HEK293 (cell line): ENCODE measurements at regions not wholly inside any gene's neighbourhood (a gene's known extent, or its start where the extent isn't known, plus 50 kb on each side); places are given as distances from the start of the nearest gene placed in this dataset.

Experiments used
- CTCF ChIA-PET: fragments of 350-600 bp; formaldehyde crosslinking; extraction: SDS; loops from one replicate; lab custom pipeline; 2021; ENCODE audit warnings: antibody characterized with exemption; lab: Yijun Ruan, JAX
- POLR2A ChIA-PET: fragments of 300-600 bp; formaldehyde crosslinking; extraction: SDS; loops from one replicate; lab custom pipeline; 2020; ENCODE audit warnings: antibody characterized with exemption, inconsistent platforms; lab: Yijun Ruan, JAX
- H3K27ac ChIP-seq: fragments of 200-500 bp; sonication (Bioruptor generic); 2 replicates; pipeline ENCODE4 v1.5.1; 2014; ENCODE audit warnings: low read depth, low read length, control low read depth, inconsistent platforms; ENCODE audit errors: extremely low read depth
- H3K36me3 ChIP-seq, 2 experiments: fragments of 200-500 bp in 1 of 2; sonication (Bioruptor generic) in 1 of 2; 1 replicate in 1 of 2; 2 replicates in 1 of 2; pipeline ENCODE4 v1.5.1; 2014 to 2017; ENCODE audit warnings: inconsistent platforms in 2 of 2, low read length in 2 of 2; ENCODE audit not compliant: control insufficient read depth in 2 of 2, insufficient read depth in 1 of 2
- H3K4me1 ChIP-seq: fragments of 200-500 bp; sonication (Bioruptor generic); 2 replicates; pipeline ENCODE4 v1.5.1; 2014; ENCODE audit warnings: mild to moderate bottlenecking, low read length, inconsistent platforms; ENCODE audit not compliant: control insufficient read depth, insufficient read depth
- H3K4me3 ChIP-seq: 2 replicates; pipeline ENCODE4 v1.5.1; 2011; ENCODE audit warnings: low read depth, mild to moderate bottlenecking, control low read depth, low read length, moderate library complexity
- H3K9me3 ChIP-seq: fragments of 200-500 bp; sonication (Bioruptor generic); 2 replicates; pipeline ENCODE4 v1.5.1; 2014; ENCODE audit warnings: low read depth, low read length, inconsistent platforms; ENCODE audit not compliant: control insufficient read depth, insufficient read depth
- EGR2 ChIP-seq: fragments of 450-650 bp; formaldehyde crosslinking; IDR thresholded peaks from 2 replicates; pipeline ENCODE4 v1.5.1; 2016; ENCODE audit warnings: low read depth, missing biosample characterization, missing genetic modification characterization
- FEZF1 ChIP-seq: fragments of 450-650 bp; formaldehyde crosslinking; IDR thresholded peaks from 2 replicates; pipeline ENCODE4 v1.5.1; 2016; ENCODE audit warnings: missing biosample characterization, missing genetic modification characterization
- GLI2 ChIP-seq: fragments of 450-650 bp; formaldehyde crosslinking; IDR thresholded peaks from 2 replicates; pipeline ENCODE4; 2017; ENCODE audit warnings: missing biosample characterization, missing genetic modification characterization, low read depth, borderline replicate concordance
- KLF16 ChIP-seq: fragments of 450-650 bp; formaldehyde crosslinking; IDR thresholded peaks from 2 replicates; pipeline ENCODE4 v1.5.1; 2017; ENCODE audit warnings: missing biosample characterization, missing genetic modification characterization
- MZF1 ChIP-seq: fragments of 450-650 bp; formaldehyde crosslinking; IDR thresholded peaks from 2 replicates; pipeline ENCODE4 v1.5.1; 2017; ENCODE audit warnings: missing biosample characterization, missing genetic modification characterization, borderline replicate concordance
- OSR2 ChIP-seq: fragments of 450-650 bp; formaldehyde crosslinking; IDR thresholded peaks from 2 replicates; pipeline ENCODE4 v1.5.1; 2016; ENCODE audit warnings: missing biosample characterization, missing genetic modification characterization
- YY2 ChIP-seq: fragments of 450-650 bp; formaldehyde crosslinking; IDR thresholded peaks from 2 replicates; pipeline ENCODE4 v1.5.1; 2016; ENCODE audit warnings: missing biosample characterization, missing genetic modification characterization
- ZBTB7A ChIP-seq: fragments of 450-650 bp; formaldehyde crosslinking; IDR thresholded peaks from 2 replicates; pipeline ENCODE4 v1.5.1; 2016; ENCODE audit warnings: low read depth, missing biosample characterization, missing genetic modification characterization
- ZFP41 ChIP-seq: fragments of 450-650 bp; formaldehyde crosslinking; IDR thresholded peaks from 2 replicates; pipeline ENCODE4 v1.5.1; 2016; ENCODE audit warnings: missing biosample characterization, missing genetic modification characterization, borderline replicate concordance
- ZNF114 ChIP-seq: fragments of 450-650 bp; formaldehyde crosslinking; IDR thresholded peaks from 2 replicates; pipeline ENCODE4 v1.5.0; 2017; ENCODE audit warnings: missing biosample characterization, missing genetic modification characterization
- ZNF121 ChIP-seq: fragments of 450-650 bp; formaldehyde crosslinking; IDR thresholded peaks from 2 replicates; pipeline ENCODE4 v1.5.1; 2016; ENCODE audit warnings: missing biosample characterization, missing genetic modification characterization
- ZNF140 ChIP-seq: fragments of 450-650 bp; formaldehyde crosslinking; IDR thresholded peaks from 2 replicates; pipeline ENCODE4 v1.5.1; 2016; ENCODE audit warnings: missing biosample characterization, missing genetic modification characterization
- ZNF423 ChIP-seq: fragments of 450-650 bp; formaldehyde crosslinking; IDR thresholded peaks from 2 replicates; pipeline ENCODE4 v1.5.1; 2016; ENCODE audit warnings: missing biosample characterization, missing genetic modification characterization
- ZNF48 ChIP-seq: fragments of 450-650 bp; formaldehyde crosslinking; IDR thresholded peaks from 2 replicates; pipeline ENCODE4 v1.5.1; 2016; ENCODE audit warnings: missing biosample characterization, missing genetic modification characterization
- ZNF549 ChIP-seq: fragments of 450-650 bp; IDR thresholded peaks from 2 replicates; pipeline ENCODE4 v1.5.1; 2018; ENCODE audit warnings: missing biosample characterization, missing genetic modification characterization, mild to moderate bottlenecking, inconsistent platforms, moderate library complexity
- ZNF571 ChIP-seq: fragments of 450-650 bp; formaldehyde crosslinking; IDR thresholded peaks from 2 replicates; pipeline ENCODE4 v1.5.0; 2017; ENCODE audit warnings: missing biosample characterization, missing genetic modification characterization
- ZNF621 ChIP-seq: fragments of 450-650 bp; formaldehyde crosslinking; IDR thresholded peaks from 2 replicates; pipeline ENCODE4 v1.5.1; 2017; ENCODE audit warnings: missing biosample characterization, missing genetic modification characterization
- ZNF791 ChIP-seq: fragments of 450-650 bp; formaldehyde crosslinking; IDR thresholded peaks from 2 replicates; pipeline ENCODE4 v1.5.1; 2016; ENCODE audit warnings: missing biosample characterization, missing genetic modification characterization
- TF ChIP-seq, protein P1 (sequence below): fragments of 450-650 bp; formaldehyde crosslinking; IDR thresholded peaks from 2 replicates; pipeline ENCODE4 v1.5.1; 2017; ENCODE audit warnings: missing biosample characterization, missing genetic modification characterization
- TF ChIP-seq, protein P2 (sequence below): fragments of 450-650 bp; formaldehyde crosslinking; IDR thresholded peaks from 2 replicates; pipeline ENCODE4 v1.5.1; 2016; ENCODE audit warnings: missing biosample characterization, missing genetic modification characterization
- TF ChIP-seq, protein P3 (sequence below): fragments of 450-650 bp; formaldehyde crosslinking; IDR thresholded peaks from 2 replicates; pipeline ENCODE4 v1.5.1; 2016; ENCODE audit warnings: missing biosample characterization, missing genetic modification characterization
- TF ChIP-seq, protein P4 (sequence below): IDR thresholded peaks from 2 replicates; pipeline ENCODE4 v1.6.1; 2011; ENCODE audit warnings: mild to moderate bottlenecking, low read depth, low read length, borderline replicate concordance

DNA sequence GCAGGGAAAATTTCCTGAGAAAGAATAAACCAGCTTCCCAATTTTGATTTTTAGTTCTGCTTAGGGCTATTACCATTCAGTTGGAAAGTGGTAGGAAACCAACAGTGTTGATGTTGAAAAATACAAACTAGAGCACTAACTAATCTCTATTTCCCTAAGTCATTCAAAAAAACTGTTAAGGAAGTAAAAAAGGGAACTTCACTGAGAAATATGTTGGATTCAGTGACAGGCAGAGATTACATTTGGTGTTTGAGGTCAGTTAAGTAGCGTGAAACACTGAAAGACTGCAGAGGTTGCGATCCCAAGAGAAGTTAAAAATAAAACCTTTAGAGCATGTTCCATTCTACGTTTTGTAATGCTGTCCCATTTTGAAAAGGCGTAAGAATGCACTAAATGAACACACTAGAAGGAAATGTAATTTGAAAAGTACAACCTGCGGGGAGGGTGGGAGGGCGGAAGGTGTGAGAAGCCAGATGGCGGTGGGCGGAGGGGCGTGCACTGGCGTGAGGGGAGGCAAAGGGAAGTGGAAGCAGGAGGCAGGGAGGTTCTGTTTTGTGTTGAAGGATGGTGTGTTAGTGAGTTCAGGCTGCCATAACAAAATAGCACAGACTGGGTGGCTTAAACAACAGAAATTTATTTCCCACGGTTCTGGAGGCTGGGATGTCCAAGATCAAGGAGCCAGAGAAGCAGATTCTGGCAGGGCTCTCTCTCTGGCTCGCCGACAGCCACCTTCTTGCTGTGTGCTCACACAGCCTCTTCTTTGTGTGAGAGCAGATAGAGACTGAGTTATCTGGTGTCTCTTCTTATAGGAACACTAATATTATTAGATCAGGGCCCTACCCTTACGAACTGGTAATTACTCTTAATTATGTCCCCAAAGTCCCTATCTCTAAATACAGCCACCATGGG lies 94.3 kb upstream of the KCTD1 start:
- ChIA-PET CTCF (no interaction called here), POLR2A (no interaction called here)
- TF ChIP-seq ZNF423 = no peak
- peak; percentile 34; the same call in 1 of the 2 replicates for TF ChIP-seq EGR2 (tag by site-specific recombination)
- no peaks in the 10 kb centered on the region for H3K4me1 ChIP-seq
- H3K36me3 ChIP-seq = no peaks in the 10 kb centered on the region
- no peaks in the 10 kb centered on the region for H3K9me3 ChIP-seq
- no peak overlapping the region for H3K27ac ChIP-seq
- no peak overlapping the region for H3K4me3 ChIP-seq

DNA sequence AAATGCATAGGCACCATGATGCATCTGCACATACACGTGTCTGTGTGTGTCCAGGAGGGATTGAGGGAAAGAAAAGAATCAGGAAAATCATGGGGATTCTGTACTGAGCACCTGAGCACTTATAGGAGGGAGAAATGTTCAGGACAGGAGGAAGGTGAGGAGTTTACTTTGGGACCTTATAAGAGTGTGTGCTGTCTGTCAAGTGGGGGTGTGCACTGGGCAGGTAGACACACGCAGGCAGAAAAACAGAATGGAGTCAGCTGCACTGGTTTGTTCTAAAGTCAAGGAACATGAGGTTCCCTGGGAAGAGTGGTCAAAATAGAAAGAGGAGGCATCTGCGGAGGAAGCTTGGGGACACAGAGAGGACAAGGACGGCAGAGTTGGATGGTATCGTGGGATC lies 92.2 kb upstream of the KCTD1 start:
- H3K27ac ChIP-seq = no peak overlapping the region
- no peaks in the 10 kb centered on the region for H3K9me3 ChIP-seq
- CTCF ChIA-PET = no interaction called here
- POLR2A ChIA-PET = no interaction called here
- no peaks in the 10 kb centered on the region for H3K4me1 ChIP-seq
- H3K36me3 ChIP-seq = no peaks in the 10 kb centered on the region
- H3K4me3 ChIP-seq = no peak overlapping the region
- TF ChIP-seq, protein P1, sequence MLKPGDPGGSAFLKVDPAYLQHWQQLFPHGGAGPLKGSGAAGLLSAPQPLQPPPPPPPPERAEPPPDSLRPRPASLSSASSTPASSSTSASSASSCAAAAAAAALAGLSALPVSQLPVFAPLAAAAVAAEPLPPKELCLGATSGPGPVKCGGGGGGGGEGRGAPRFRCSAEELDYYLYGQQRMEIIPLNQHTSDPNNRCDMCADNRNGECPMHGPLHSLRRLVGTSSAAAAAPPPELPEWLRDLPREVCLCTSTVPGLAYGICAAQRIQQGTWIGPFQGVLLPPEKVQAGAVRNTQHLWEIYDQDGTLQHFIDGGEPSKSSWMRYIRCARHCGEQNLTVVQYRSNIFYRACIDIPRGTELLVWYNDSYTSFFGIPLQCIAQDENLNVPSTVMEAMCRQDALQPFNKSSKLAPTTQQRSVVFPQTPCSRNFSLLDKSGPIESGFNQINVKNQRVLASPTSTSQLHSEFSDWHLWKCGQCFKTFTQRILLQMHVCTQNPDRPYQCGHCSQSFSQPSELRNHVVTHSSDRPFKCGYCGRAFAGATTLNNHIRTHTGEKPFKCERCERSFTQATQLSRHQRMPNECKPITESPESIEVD (tag by site-specific recombination) = no peak
- TF ChIP-seq, protein P2, sequence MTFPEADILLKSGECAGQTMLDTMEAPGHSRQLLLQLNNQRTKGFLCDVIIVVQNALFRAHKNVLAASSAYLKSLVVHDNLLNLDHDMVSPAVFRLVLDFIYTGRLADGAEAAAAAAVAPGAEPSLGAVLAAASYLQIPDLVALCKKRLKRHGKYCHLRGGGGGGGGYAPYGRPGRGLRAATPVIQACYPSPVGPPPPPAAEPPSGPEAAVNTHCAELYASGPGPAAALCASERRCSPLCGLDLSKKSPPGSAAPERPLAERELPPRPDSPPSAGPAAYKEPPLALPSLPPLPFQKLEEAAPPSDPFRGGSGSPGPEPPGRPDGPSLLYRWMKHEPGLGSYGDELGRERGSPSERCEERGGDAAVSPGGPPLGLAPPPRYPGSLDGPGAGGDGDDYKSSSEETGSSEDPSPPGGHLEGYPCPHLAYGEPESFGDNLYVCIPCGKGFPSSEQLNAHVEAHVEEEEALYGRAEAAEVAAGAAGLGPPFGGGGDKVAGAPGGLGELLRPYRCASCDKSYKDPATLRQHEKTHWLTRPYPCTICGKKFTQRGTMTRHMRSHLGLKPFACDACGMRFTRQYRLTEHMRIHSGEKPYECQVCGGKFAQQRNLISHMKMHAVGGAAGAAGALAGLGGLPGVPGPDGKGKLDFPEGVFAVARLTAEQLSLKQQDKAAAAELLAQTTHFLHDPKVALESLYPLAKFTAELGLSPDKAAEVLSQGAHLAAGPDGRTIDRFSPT (tag by site-specific recombination) = no peak
- TF ChIP-seq FEZF1 (no peak), MZF1 (tag by site-specific recombination) (no peak), KLF16 (tag by site-specific recombination) (no peak)

DNA sequence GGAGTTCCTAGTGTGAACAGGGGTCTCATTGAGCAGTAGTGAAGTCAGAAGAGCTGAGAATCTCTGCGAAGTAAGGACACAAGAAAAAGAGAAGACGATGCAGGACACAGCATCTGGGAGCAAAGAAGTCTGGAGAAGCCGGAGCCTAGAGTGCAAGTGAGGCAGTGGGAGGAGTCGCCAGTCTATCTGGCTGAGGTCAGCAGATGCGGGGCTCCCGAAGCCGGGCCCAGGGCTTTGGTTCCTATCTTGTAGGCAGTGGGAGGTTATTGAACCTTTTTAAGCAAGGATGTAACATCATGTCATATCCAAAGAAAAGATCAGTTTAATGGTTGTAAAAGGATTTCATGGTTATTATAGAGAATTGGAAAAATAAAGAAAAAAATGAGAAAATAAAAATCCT lies 90.8 kb upstream of the KCTD1 start:
- Histone ChIP-seq H3K4me3 (no peak overlapping the region), H3K9me3 (no peaks in the 10 kb centered on the region), H3K36me3 (no peaks in the 10 kb centered on the region), H3K27ac (no peak overlapping the region), H3K4me1 (no peaks in the 10 kb centered on the region)
- ChIA-PET CTCF (interaction anchor here (1.1 kb wide), 1 partner anchor 170 kb away, joined by 3 read pairs; no protein-coding TSS in a partner anchor), POLR2A (no interaction called here)
- TF ChIP-seq ZBTB7A (tag by site-specific recombination) (no peak), ZNF549 (tag by site-specific recombination) (no peak), ZNF571 (tag by site-specific recombination) (no peak), ZFP41 (tag by site-specific recombination) (no peak), ZNF114 (no peak)

DNA sequence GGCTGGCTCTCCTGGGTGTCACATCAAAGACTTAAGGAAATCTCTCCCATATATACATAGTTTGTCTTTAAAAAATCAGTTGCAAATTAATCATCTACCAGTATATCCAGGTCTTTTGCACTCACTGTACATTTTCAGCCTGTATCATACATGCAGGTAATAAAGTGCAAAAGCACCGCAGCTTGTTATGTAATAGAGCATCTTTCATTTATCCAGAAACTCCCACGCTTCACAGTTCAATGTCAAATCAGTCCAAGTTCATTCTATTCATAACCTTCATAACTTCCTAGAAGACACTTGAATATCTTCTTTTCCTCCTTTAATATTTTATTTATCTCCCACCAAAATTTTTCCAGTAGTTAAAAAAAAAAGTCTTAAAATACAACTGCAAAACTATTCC lies 89.6 kb upstream of the KCTD1 start:
- H3K9me3 ChIP-seq = no peaks in the 10 kb centered on the region
- CTCF ChIA-PET = interaction anchor here (0.7 to 1.1 kb wide), 4 partner anchors 16 to 259 kb away, joined by 3 to 4 read pairs (median 3); no protein-coding TSS in a partner anchor
- H3K4me3 ChIP-seq = no peak overlapping the region
- no peak overlapping the region for H3K27ac ChIP-seq
- H3K4me1 ChIP-seq = no peaks in the 10 kb centered on the region
- no peaks in the 10 kb centered on the region for H3K36me3 ChIP-seq
- POLR2A ChIA-PET = no interaction called here
- TF ChIP-seq, protein P3, sequence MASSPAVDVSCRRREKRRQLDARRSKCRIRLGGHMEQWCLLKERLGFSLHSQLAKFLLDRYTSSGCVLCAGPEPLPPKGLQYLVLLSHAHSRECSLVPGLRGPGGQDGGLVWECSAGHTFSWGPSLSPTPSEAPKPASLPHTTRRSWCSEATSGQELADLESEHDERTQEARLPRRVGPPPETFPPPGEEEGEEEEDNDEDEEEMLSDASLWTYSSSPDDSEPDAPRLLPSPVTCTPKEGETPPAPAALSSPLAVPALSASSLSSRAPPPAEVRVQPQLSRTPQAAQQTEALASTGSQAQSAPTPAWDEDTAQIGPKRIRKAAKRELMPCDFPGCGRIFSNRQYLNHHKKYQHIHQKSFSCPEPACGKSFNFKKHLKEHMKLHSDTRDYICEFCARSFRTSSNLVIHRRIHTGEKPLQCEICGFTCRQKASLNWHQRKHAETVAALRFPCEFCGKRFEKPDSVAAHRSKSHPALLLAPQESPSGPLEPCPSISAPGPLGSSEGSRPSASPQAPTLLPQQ (tag by site-specific recombination) = no peak
- TF ChIP-seq ZNF121 (tag by site-specific recombination) (no peak), YY2 (tag by site-specific recombination) (no peak), ZNF621 (tag by site-specific recombination) (no peak), GLI2 (tag by site-specific recombination) (no peak), ZNF791 (tag by site-specific recombination) (no peak), ZNF140 (tag by site-specific recombination) (no peak), OSR2 (no peak), ZNF48 (tag by site-specific recombination) (no peak)
- TF ChIP-seq, protein P4, sequence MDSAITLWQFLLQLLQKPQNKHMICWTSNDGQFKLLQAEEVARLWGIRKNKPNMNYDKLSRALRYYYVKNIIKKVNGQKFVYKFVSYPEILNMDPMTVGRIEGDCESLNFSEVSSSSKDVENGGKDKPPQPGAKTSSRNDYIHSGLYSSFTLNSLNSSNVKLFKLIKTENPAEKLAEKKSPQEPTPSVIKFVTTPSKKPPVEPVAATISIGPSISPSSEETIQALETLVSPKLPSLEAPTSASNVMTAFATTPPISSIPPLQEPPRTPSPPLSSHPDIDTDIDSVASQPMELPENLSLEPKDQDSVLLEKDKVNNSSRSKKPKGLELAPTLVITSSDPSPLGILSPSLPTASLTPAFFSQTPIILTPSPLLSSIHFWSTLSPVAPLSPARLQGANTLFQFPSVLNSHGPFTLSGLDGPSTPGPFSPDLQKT = no peak
